GM19372 (cell line): ENCODE measurements at regions not wholly inside any gene's neighbourhood (a gene's known extent, or its start where the extent isn't known, plus 50 kb on each side); places are given as distances from the start of the nearest gene placed in this dataset.
"Not testable (repeated sequence)": the region's sequence is repeated elsewhere in the genome, so short reads cannot be mapped to it uniquely, and the experiment has no call there.

Experiments
- ATAC-seq: cut with Tn5 transposase; IDR thresholded peaks from one replicate; pipeline ENCODE4 v1.9.1; 2021; ENCODE audit warnings: mild to moderate bottlenecking, low read depth, moderate library complexity; ENCODE audit not compliant: unreplicated experiment

DNA sequence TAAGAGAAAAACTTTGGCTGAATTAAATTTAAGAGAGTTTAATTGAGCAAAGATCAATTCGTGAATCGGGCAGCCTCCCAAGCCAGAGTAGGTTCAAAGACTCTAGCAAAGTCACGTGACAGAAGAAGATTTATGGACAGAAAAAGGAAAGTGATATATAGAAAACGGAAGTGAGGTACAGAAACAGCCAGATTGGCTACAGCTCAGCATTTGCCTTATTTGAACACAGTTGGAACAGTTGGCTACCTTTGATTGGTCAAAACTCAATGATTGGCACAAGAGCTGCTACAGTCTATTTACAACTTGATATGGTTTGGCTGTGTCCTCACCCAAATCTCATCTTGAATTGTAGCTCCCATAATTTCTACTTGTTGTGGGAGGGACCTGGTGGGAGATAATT lies 102.6 kb downstream of the PLG start:
- ATAC-seq: no peak

DNA sequence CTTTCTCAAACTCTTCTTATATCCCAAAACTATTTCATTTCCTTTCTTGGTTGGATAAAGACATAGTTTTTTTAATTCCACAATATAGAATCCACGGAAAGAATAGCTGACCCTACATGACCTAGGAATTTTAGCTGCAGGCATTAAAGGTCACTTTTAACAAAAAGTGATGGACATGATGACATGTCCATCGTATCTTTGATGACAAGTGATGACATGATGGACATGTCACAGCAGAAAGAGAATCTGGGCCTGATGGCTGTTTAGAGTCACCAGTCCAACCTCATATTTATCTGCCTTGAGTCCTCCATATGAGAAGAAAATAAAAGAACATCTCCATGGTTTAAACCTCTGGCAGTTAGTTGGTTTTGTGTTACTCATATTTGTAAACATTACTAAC lies 106.2 kb downstream of the PLG start:
- no peak for ATAC-seq

GRCh38 chr6:160810238-160810637 lies 108.2 kb downstream of the PLG start:
- no peak for ATAC-seq

- no peak for ATAC-seq
These were observed 110.1 kb downstream of the PLG start for GRCh38 chr6:160812097-160812496.

- ATAC-seq: no peak
These were observed 116.9 kb downstream of the PLG start for GRCh38 chr6:160818934-160819333.

DNA sequence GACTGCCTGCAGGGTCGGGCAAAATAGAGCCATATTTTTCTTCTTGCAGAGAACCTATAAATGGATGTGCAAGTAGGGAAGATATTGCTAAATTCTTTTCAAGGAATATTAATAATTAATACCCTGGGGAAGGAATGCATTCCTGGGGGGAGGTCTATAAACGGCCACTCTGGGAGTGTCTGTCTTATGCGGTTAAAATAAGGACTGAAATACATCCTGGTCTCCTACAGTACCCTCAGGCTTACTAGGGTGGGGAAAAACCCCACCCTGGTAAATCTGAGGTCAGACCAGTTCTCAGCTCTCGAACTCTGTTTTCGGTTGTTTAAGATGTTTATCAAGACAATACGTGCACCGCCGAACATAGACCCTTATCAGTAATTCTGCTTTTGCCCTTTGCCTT lies 118.6 kb downstream of the PLG start:
- ATAC-seq: not testable (repeated sequence)

- ATAC-seq: no peak
These were observed 129.7 kb downstream of the PLG start for GRCh38 chr6:160831739-160832138.

DNA sequence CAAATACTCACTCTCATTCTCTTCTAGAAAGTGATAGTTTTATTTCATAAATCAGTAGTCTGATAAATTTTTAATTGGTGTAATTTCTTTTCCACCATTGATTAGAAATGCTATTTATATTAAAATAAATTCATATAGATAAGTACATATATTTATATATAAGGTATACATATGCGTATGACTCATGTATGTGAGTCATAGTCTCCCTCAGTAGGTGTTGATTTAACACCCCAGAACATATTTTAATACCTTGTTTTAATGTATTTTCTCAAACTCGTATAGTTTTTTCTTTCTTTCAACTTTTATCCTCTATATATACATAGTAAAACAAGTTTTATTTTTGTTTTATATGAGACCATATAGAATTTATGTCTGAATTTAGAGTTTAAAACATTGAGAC lies 130.4 kb downstream of the PLG start:
- no peak for ATAC-seq

- no peak for ATAC-seq
These were observed 135.1 kb downstream of the PLG start for GRCh38 chr6:160837146-160837545.

GRCh38 chr6:160851031-160851430 lies 140.5 kb upstream of the MAP3K4 start:
- ATAC-seq: no peak

GRCh38 chr6:160853946-160854345 lies 137.6 kb upstream of the MAP3K4 start:
- ATAC-seq: no peak

- no peak for ATAC-seq
These were observed 132.7 kb upstream of the MAP3K4 start for GRCh38 chr6:160858886-160859285.

DNA sequence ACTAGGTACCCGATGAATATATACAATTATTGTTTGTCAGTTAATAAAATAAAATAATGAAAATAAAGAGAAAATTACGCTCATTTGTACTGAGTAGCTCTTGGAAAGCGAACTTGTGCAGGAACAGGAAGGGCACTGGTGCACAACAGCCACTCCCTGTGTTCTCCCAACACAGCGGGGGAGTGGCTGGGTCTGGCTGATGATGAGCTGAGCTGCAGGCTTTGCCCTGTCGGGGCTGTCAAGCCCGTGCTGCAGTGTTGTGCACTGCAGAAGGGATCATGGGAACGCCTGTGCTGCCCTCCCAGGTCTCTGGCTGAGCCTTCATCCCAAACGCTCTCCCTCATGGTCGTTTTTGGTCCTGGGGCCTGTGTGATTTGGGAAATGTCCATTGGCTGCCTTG lies 131.7 kb upstream of the MAP3K4 start:
- no peak for ATAC-seq

- no peak for ATAC-seq
These were observed 129.7 kb upstream of the MAP3K4 start for GRCh38 chr6:160861824-160862223.

- no peak for ATAC-seq
These were observed 127.8 kb upstream of the MAP3K4 start for GRCh38 chr6:160863782-160864181.

DNA sequence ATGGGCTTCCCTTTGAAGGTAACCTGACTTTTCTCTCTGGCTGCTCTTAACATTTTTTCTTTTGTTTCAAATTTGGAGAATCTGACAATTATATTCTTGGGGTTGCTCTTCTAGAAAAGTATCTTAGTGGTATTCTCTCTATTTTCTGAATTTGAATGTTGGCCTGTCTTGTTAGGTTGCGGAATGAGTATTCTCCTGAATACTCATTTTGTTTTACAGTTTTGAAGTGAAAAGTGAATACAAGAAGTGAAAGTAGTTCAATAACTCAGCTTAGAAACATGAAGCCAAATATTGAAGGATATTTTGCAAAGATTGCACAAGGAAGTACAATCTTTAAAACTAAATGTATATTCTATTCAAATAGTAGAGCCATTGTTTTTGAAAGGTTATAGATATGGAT lies 120.2 kb upstream of the MAP3K4 start:
- no peak for ATAC-seq

GRCh38 chr6:160881148-160881808 lies 110.3 kb upstream of the MAP3K4 start:
- no peak for ATAC-seq

DNA sequence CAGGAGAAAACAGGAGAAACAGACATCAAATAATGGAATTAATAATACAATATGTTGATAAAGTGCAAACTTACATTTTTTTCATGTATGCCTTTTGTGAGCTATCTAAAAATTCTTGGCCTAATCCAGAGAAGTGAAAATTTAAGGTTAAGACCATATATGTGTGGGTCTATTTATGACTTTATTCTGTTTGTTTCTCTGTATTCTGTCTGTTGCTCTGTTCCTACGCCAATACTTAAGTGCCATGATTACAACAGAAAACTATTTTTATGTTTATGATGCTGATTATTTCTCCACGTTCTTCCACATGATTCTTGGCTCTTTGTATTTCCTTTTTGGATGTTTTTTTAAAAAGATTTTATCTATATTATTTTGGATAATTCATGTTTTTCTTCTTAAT lies 109.6 kb upstream of the MAP3K4 start:
- no peak for ATAC-seq

GRCh38 chr6:160882791-160883279 lies 108.7 kb upstream of the MAP3K4 start:
- no peak for ATAC-seq

DNA sequence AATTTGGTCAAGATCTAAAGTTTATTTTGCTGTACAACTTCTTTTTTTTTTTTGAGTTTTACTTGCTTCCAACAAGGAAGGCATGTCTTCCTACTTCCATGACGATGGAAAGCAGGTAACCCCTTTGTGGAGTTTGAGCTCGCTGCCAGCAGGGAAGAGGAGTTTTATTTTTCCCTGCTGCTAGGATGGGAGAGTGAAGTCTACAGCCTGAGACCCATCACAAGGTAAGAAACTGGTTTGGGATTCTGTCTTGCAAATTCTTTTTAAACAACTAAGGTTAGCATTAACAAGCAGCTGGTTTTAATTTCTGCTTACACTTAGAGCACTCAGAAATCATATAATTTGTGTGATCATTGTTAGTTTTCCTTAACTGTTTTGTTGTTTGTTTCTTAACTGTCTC lies 108.0 kb upstream of the MAP3K4 start:
- ATAC-seq: no peak

DNA sequence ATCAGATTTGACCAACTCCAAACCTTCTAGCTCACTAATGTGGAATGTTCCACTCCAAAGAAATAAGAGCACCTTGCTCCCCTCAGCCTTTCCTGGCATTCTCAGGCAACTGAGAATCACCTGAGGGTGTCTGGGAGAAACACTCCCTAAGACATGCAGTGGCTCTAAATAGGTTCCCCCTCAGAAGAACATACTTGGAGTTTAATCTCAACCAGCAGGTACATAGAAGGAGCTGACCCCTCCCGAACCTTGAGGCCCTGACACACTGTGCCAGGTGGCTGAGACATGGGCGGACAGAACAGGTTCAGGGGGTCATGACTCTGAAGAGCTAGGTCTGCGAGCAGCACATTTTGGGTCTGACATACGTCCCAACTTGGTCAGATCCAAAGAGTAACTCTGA lies 107.6 kb upstream of the MAP3K4 start:
- ATAC-seq: no peak

- ATAC-seq: not testable (repeated sequence)
These were observed 102.4 kb upstream of the MAP3K4 start for GRCh38 chr6:160889148-160889547.

- ATAC-seq: no peak
These were observed 99.9 kb upstream of the MAP3K4 start for GRCh38 chr6:160891690-160892089.
